Sigmoid colon (tissue), 4 donors: ENCODE measurements at regions not wholly inside any gene's neighbourhood (a gene's known extent, or its start where the extent isn't known, plus 50 kb on each side); places are given as distances from the start of the nearest gene placed in this dataset.

ENCODE experiments used
- CTCF ChIP-seq, 4 experiments: fragments of 450-650 bp in 3 of 4; fragments of 200-600 bp in 1 of 4; IDR thresholded peaks; one replicate each; pipeline ENCODE4 v1.5.1; 2016 to 2019; ENCODE audit warnings: antibody characterized with exemption in 4 of 4, mild to moderate bottlenecking in 3 of 4, moderate library complexity in 2 of 4
- EP300 ChIP-seq, 4 donors: sonication (generic); formaldehyde crosslinking; IDR thresholded peaks; one replicate each; pipeline ENCODE4 v1.6.1; 2017; ENCODE audit warnings: antibody characterized with exemption in 4 of 4
- POLR2A ChIP-seq, 2 donors: fragments of 450-650 bp; IDR thresholded peaks; one replicate each; pipeline ENCODE4 v1.6.1; 2016; ENCODE audit warnings: antibody characterized with exemption in 2 of 2, mild to moderate bottlenecking in 2 of 2, moderate library complexity in 2 of 2
- POLR2AphosphoS5 ChIP-seq, 4 donors: sonication (generic); formaldehyde crosslinking; IDR thresholded peaks; one replicate each; pipeline ENCODE4 v1.6.1; 2017; ENCODE audit warnings: antibody characterized with exemption in 4 of 4

- no peak for TF ChIP-seq EP300 (IDR thresholded peaks at IDR 0.05)
- TF ChIP-seq CTCF (IDR thresholded peaks at IDR 0.05) = no peak
- TF ChIP-seq POLR2A (IDR thresholded peaks at IDR 0.05) = no peak
- no peak for TF ChIP-seq POLR2AphosphoS5 (IDR thresholded peaks at IDR 0.05)
Observed at GRCh38 chr11:91209306-91209705, 986.5 kb upstream of the CHORDC1 start.
